A549 (cell line): ENCODE measurements at regions not wholly inside any gene's neighbourhood (a gene's known extent, or its start where the extent isn't known, plus 50 kb on each side); places are given as distances from the start of the nearest gene placed in this dataset.

Source experiments
- ATAC-seq, 2 experiments: fragments of 200-7000 bp in 1 of 2; fragments of >200 bp in 1 of 2; cut with Nextera tagmentation in 1 of 2; cut with Tn5 transposase in 1 of 2; 3 replicates each; pipeline versions ENCODE4 v1.8.0 to v1.9.1; 2018 to 2020; ENCODE audit warnings: mild to moderate bottlenecking in 1 of 2, moderate library complexity in 1 of 2
- CTCF ChIA-PET: fragments of 300-600 bp; sonication (Branson Sonifier 250); formaldehyde crosslinking; extraction: SDS; loops from one replicate; lab custom pipeline; 2021; ENCODE audit warnings: antibody characterized with exemption, inconsistent platforms; lab: Yijun Ruan, JAX
- POLR2A ChIA-PET: fragments of 350-600 bp; formaldehyde crosslinking; extraction: SDS; loops from one replicate; lab custom pipeline; 2021; ENCODE audit warnings: antibody characterized with exemption, inconsistent platforms; lab: Yijun Ruan, JAX
- DNase-seq, 2 experiments: peaks; one replicate each; pipeline versions ENCODE4 v3.0.0 to v3.0.0-alpha.2; 2011 to 2016; ENCODE audit warnings: low read depth in 1 of 2, low spot score in 1 of 2
- FAIRE-seq: peaks from 2 replicates; lab custom pipeline; 2011; peaks lifted over from hg19 to GRCh38; lab: Jason Lieb, UNC
- H3K27ac ChIP-seq, 2 experiments: fragments of >200 bp; sonication (Bioruptor Twin); formaldehyde crosslinking; 3 replicates each; pipeline ENCODE4 v1.5.1; 2016 to 2017
- H3K4me1 ChIP-seq: fragments of >200 bp; sonication (Bioruptor Twin); formaldehyde crosslinking; 3 replicates; pipeline ENCODE4 v1.6.1; 2016
- H3K4me2 ChIP-seq: fragments of >200 bp; sonication (Bioruptor Twin); formaldehyde crosslinking; 3 replicates; pipeline ENCODE4 v1.6.1; 2016
- H3K4me3 ChIP-seq: fragments of >200 bp; sonication (Bioruptor Twin); formaldehyde crosslinking; 3 replicates; pipeline ENCODE4 v1.5.1; 2016
- H3K9me3 ChIP-seq: fragments of >200 bp; sonication (Bioruptor Twin); formaldehyde crosslinking; 3 replicates; pipeline ENCODE4 v1.6.1; 2016
- CBX8 ChIP-seq: fragments of 200-600 bp; sonication (generic); IDR thresholded peaks from 2 replicates; pipeline ENCODE4 v1.6.1; 2016
- CEBPB ChIP-seq, 2 experiments: fragments of >200 bp in 1 of 2; sonication (Bioruptor Twin) in 1 of 2; formaldehyde crosslinking in 1 of 2; IDR thresholded peaks; 2 replicates each; pipeline ENCODE4 v1.6.1; 2012 to 2016
- CHD4 ChIP-seq: fragments of 200-600 bp; sonication (generic); IDR thresholded peaks from 2 replicates; pipeline ENCODE4 v1.6.1; 2016; ENCODE audit warnings: antibody characterized with exemption, mild to moderate bottlenecking, borderline replicate concordance
- EP300 ChIP-seq, 2 experiments: fragments of >200 bp; sonication (Bioruptor Twin); formaldehyde crosslinking; IDR thresholded peaks; 2 replicates in 1 of 2; 3 replicates in 1 of 2; pipeline ENCODE4 v1.6.1; 2016 to 2017
- ESRRA ChIP-seq: fragments of 150-350 bp; IDR thresholded peaks from 2 replicates; pipeline ENCODE4 v1.6.1; 2014; ENCODE audit warnings: mild to moderate bottlenecking, low read length, borderline replicate concordance
- FOSL2 ChIP-seq, 2 experiments: fragments of 450-650 bp in 1 of 2; fragments of >200 bp in 1 of 2; sonication (Bioruptor Twin) in 1 of 2; formaldehyde crosslinking; IDR thresholded peaks; 2 replicates each; pipeline versions ENCODE4 v1.5.0 to v1.6.1; 2016 to 2020; ENCODE audit warnings: mild to moderate bottlenecking in 1 of 2, moderate library complexity in 1 of 2
- FOXS1 ChIP-seq: fragments of 250-450 bp; sonication (Bioruptor Pico); IDR thresholded peaks from 2 replicates; pipeline ENCODE4 v1.5.0; 2020; ENCODE audit warnings: mild to moderate bottlenecking, moderate library complexity
- GATA3 ChIP-seq: IDR thresholded peaks from 2 replicates; pipeline ENCODE4 v1.6.1; 2012; ENCODE audit warnings: borderline replicate concordance
- HOXA7 ChIP-seq: fragments of 250-450 bp; sonication (Bioruptor Pico); IDR thresholded peaks from 2 replicates; pipeline ENCODE4 v1.5.0; 2020; ENCODE audit warnings: mild to moderate bottlenecking, moderate library complexity
- HOXB13 ChIP-seq: fragments of 250-450 bp; sonication (Bioruptor Pico); IDR thresholded peaks from 2 replicates; pipeline ENCODE4 v1.5.0; 2020; ENCODE audit warnings: low read depth, mild to moderate bottlenecking, moderate library complexity
- HOXB5 ChIP-seq: fragments of 250-450 bp; sonication (Bioruptor Pico); IDR thresholded peaks from 2 replicates; pipeline ENCODE4 v1.5.0; 2020; ENCODE audit warnings: mild to moderate bottlenecking, moderate library complexity
- JUN ChIP-seq, 2 experiments: fragments of >200 bp; sonication (Bioruptor Twin); formaldehyde crosslinking; IDR thresholded peaks; 2 replicates in 1 of 2; 3 replicates in 1 of 2; pipeline ENCODE4 v1.6.1; 2016 to 2017
- MAX ChIP-seq: IDR thresholded peaks from 2 replicates; pipeline ENCODE4 v1.6.1; 2012
- MYC ChIP-seq: IDR thresholded peaks from 2 replicates; pipeline ENCODE4 v1.6.1; 2012; ENCODE audit warnings: mild to moderate bottlenecking, inconsistent platforms, low read length, improper control_type of control experiment, borderline replicate concordance
- NFE2L2 ChIP-seq: fragments of 150-350 bp; conservative IDR thresholded peaks from 2 replicates; pipeline ENCODE4 v1.6.1; 2014; ENCODE audit warnings: low read length
- NPAS2 ChIP-seq: fragments of 250-450 bp; sonication (Bioruptor Pico); IDR thresholded peaks from 2 replicates; pipeline ENCODE4 v1.8.0; 2022; ENCODE audit warnings: mild to moderate bottlenecking, moderate library complexity, borderline replicate concordance
- NR3C1 ChIP-seq: fragments of >200 bp; sonication (Bioruptor Twin); formaldehyde crosslinking; IDR thresholded peaks from 3 replicates; pipeline ENCODE4 v1.6.1; 2017
- PBX3 ChIP-seq: IDR thresholded peaks from 2 replicates; pipeline ENCODE4 v1.6.1; 2012
- PHF8 ChIP-seq: fragments of 200-600 bp; sonication (generic); IDR thresholded peaks from 2 replicates; pipeline ENCODE4 v1.6.1; 2016; ENCODE audit warnings: low read depth, mild to moderate bottlenecking, antibody characterized with exemption, moderate library complexity, borderline replicate concordance
- POLR2A ChIP-seq: IDR thresholded peaks from 2 replicates; pipeline ENCODE4 v1.6.1; 2012; ENCODE audit warnings: mild to moderate bottlenecking, low read length
- RARB ChIP-seq: fragments of 250-450 bp; sonication (Bioruptor Pico); IDR thresholded peaks from 2 replicates; pipeline ENCODE4 v1.8.0; 2021; ENCODE audit warnings: mild to moderate bottlenecking, moderate library complexity
- RFX5 ChIP-seq: fragments of 450-650 bp; IDR thresholded peaks from 2 replicates; pipeline ENCODE4 v1.7.1; 2014; ENCODE audit warnings: antibody characterized with exemption, mild to moderate bottlenecking, moderate library complexity
- RNF2 ChIP-seq: fragments of 200-600 bp; sonication (generic); IDR thresholded peaks from 2 replicates; pipeline ENCODE4 v1.6.1; 2016; ENCODE audit warnings: low read depth, mild to moderate bottlenecking, antibody characterized with exemption, moderate library complexity, borderline replicate concordance
- SMC3 ChIP-seq: fragments of >200 bp; sonication (Bioruptor Twin); formaldehyde crosslinking; IDR thresholded peaks from 3 replicates; pipeline ENCODE4 v1.6.1; 2018; ENCODE audit warnings: inconsistent platforms
- SREBF2 ChIP-seq: fragments of 450-650 bp; IDR thresholded peaks from 2 replicates; pipeline ENCODE4 v1.6.1; 2014; ENCODE audit warnings: mild to moderate bottlenecking, moderate library complexity
- TFCP2L1 ChIP-seq: fragments of 250-450 bp; sonication (Bioruptor Pico); IDR thresholded peaks from 2 replicates; pipeline ENCODE4 v1.5.0; 2021; ENCODE audit warnings: mild to moderate bottlenecking
- USF2 ChIP-seq: fragments of 450-650 bp; IDR thresholded peaks from 2 replicates; pipeline ENCODE4 v1.6.1; 2014; ENCODE audit warnings: antibody characterized with exemption
- ZC3H11A ChIP-seq: fragments of 450-650 bp; IDR thresholded peaks from 2 replicates; pipeline ENCODE4 v1.6.1; 2014; ENCODE audit warnings: antibody characterized with exemption, mild to moderate bottlenecking
- ZFP36 ChIP-seq: fragments of 450-650 bp; IDR thresholded peaks from 2 replicates; pipeline ENCODE4 v1.6.1; 2014; ENCODE audit warnings: borderline replicate concordance; ENCODE audit not compliant: partially characterized antibody
- ZSCAN20 ChIP-seq: fragments of 250-450 bp; sonication (Bioruptor Pico); IDR thresholded peaks from 2 replicates; pipeline ENCODE4 v1.8.0; 2022; ENCODE audit warnings: mild to moderate bottlenecking, moderate library complexity
- WGBS: methylation state at CpG from one replicate; pipeline ENCODE4 v1.1.6; 2017; ENCODE audit errors: missing lambda C conversion rate; 5-methylcytosine and 5-hydroxymethylcytosine counted together
- TF ChIP-seq, protein P1 (sequence below): fragments of 200-600 bp; sonication (generic); IDR thresholded peaks from 2 replicates; pipeline ENCODE4 v1.6.1; 2016; ENCODE audit warnings: antibody characterized with exemption, mild to moderate bottlenecking, moderate library complexity
- TF ChIP-seq, protein P2 (sequence below): IDR thresholded peaks from 2 replicates; pipeline ENCODE4 v1.6.1; 2012; ENCODE audit warnings: low read depth, borderline replicate concordance
- TF ChIP-seq, protein P3 (sequence below): fragments of >200 bp; sonication (Bioruptor Twin); formaldehyde crosslinking; IDR thresholded peaks from 3 replicates; pipeline ENCODE4 v1.5.1; 2016

- H3K4me3 ChIP-seq, result peak overlapping the region; percentile 43
- CTCF ChIA-PET, result interaction anchor here (0.6 to 2.6 kb wide), 42 partner anchors 8 to 1087 kb away, joined by 3 to 21 read pairs (median 4); no protein-coding TSS in a partner anchor
- peaks cover 6% of the 10 kb centered on the region for H3K4me1 ChIP-seq
- 41% methylated on average over 15 of the region's 41 CpGs for WGBS
- peak overlapping the region; percentile 91 for H3K4me2 ChIP-seq
- no peaks in the 10 kb centered on the region for H3K9me3 ChIP-seq
- peak overlapping the region; percentile 84 for H3K27ac ChIP-seq
- FAIRE-seq (no peak), ATAC-seq (peak; percentile 97 to 98), DNase-seq (peak; percentile 79 to 90)
- POLR2A ChIA-PET, result interaction anchor here (0.8 kb wide), 1 partner anchor 963 kb away, joined by 3 read pairs; no protein-coding TSS in a partner anchor
- TF ChIP-seq CBX8, result no peak
- TF ChIP-seq NFE2L2, result no peak
- no peak for TF ChIP-seq USF2
- peak; percentile 92 for TF ChIP-seq SMC3
- no peak for TF ChIP-seq ESRRA
- TF ChIP-seq PBX3, result no peak
- TF ChIP-seq GATA3, result peak; percentile 23; the same call in 1 of the 2 replicates
- TF ChIP-seq POLR2A, result peak; percentile 59
- no peak for TF ChIP-seq ZSCAN20
- no peak for TF ChIP-seq RNF2
- peak in 1 of 2 experiments; percentile 35; a peak in 1 of 5 replicates for TF ChIP-seq JUN (IDR thresholded peaks at IDR 0.05)
- no peak for TF ChIP-seq HOXB5
- no peak for TF ChIP-seq FOSL2 (IDR thresholded peaks at IDR 0.05)
- TF ChIP-seq FOSL2 (CRISPR knock-in tag; IDR thresholded peaks at IDR 0.05), result no peak
- TF ChIP-seq HOXB13, result no peak
- TF ChIP-seq SREBF2, result no peak
- peak; percentile 90 for TF ChIP-seq MAX
- no peak for TF ChIP-seq TFCP2L1 (CRISPR knock-in tag)
- no peak for TF ChIP-seq FOXS1 (CRISPR knock-in tag)
- no peak for TF ChIP-seq CEBPB (IDR thresholded peaks at IDR 0.05)
- TF ChIP-seq HOXA7 (CRISPR knock-in tag), result no peak
- no peak for TF ChIP-seq ZFP36
- TF ChIP-seq PHF8, result no peak
- TF ChIP-seq, protein P1, sequence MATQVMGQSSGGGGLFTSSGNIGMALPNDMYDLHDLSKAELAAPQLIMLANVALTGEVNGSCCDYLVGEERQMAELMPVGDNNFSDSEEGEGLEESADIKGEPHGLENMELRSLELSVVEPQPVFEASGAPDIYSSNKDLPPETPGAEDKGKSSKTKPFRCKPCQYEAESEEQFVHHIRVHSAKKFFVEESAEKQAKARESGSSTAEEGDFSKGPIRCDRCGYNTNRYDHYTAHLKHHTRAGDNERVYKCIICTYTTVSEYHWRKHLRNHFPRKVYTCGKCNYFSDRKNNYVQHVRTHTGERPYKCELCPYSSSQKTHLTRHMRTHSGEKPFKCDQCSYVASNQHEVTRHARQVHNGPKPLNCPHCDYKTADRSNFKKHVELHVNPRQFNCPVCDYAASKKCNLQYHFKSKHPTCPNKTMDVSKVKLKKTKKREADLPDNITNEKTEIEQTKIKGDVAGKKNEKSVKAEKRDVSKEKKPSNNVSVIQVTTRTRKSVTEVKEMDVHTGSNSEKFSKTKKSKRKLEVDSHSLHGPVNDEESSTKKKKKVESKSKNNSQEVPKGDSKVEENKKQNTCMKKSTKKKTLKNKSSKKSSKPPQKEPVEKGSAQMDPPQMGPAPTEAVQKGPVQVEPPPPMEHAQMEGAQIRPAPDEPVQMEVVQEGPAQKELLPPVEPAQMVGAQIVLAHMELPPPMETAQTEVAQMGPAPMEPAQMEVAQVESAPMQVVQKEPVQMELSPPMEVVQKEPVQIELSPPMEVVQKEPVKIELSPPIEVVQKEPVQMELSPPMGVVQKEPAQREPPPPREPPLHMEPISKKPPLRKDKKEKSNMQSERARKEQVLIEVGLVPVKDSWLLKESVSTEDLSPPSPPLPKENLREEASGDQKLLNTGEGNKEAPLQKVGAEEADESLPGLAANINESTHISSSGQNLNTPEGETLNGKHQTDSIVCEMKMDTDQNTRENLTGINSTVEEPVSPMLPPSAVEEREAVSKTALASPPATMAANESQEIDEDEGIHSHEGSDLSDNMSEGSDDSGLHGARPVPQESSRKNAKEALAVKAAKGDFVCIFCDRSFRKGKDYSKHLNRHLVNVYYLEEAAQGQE, result no peak; the same call in 1 of the 2 replicates
- no peak for TF ChIP-seq NPAS2
- no peak for TF ChIP-seq ZC3H11A
- TF ChIP-seq NR3C1, result no peak
- TF ChIP-seq, protein P2, sequence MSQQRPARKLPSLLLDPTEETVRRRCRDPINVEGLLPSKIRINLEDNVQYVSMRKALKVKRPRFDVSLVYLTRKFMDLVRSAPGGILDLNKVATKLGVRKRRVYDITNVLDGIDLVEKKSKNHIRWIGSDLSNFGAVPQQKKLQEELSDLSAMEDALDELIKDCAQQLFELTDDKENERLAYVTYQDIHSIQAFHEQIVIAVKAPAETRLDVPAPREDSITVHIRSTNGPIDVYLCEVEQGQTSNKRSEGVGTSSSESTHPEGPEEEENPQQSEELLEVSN, result peak; percentile 77
- no peak for TF ChIP-seq CHD4
- no peak; the same call in 1 of the 2 replicates for TF ChIP-seq RFX5
- TF ChIP-seq RARB (CRISPR knock-in tag), result no peak
- TF ChIP-seq, protein P3, sequence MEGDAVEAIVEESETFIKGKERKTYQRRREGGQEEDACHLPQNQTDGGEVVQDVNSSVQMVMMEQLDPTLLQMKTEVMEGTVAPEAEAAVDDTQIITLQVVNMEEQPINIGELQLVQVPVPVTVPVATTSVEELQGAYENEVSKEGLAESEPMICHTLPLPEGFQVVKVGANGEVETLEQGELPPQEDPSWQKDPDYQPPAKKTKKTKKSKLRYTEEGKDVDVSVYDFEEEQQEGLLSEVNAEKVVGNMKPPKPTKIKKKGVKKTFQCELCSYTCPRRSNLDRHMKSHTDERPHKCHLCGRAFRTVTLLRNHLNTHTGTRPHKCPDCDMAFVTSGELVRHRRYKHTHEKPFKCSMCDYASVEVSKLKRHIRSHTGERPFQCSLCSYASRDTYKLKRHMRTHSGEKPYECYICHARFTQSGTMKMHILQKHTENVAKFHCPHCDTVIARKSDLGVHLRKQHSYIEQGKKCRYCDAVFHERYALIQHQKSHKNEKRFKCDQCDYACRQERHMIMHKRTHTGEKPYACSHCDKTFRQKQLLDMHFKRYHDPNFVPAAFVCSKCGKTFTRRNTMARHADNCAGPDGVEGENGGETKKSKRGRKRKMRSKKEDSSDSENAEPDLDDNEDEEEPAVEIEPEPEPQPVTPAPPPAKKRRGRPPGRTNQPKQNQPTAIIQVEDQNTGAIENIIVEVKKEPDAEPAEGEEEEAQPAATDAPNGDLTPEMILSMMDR, result peak; percentile 82
- no peak for TF ChIP-seq MYC
- TF ChIP-seq EP300 (IDR thresholded peaks at IDR 0.05), result no peak
These were observed 535.6 kb downstream of the INSC start for GRCh38 chr11:15650105-15650938.
